CD4-positive, alpha-beta memory T cell (primary cell): ENCODE measurements at regions not wholly inside any gene's neighbourhood (a gene's known extent, or its start where the extent isn't known, plus 50 kb on each side); places are given as distances from the start of the nearest gene placed in this dataset.
A peak's percentile ranks its signal among the peaks of the same experiment; 100 is the strongest.
"Not testable (repeated sequence)": the region's sequence is repeated elsewhere in the genome, so short reads cannot be mapped to it uniquely, and the experiment has no call there.

Source experiments
- CTCF ChIA-PET: fragments of 350-600 bp; sonication (Branson Sonifier 250); formaldehyde crosslinking; loops from one replicate; lab custom pipeline; 2021; ENCODE audit warnings: inconsistent platforms; ENCODE audit not compliant: partially characterized antibody; lab: Charles Lee
- POLR2A ChIA-PET: fragments of 350-600 bp; sonication (Branson Sonifier 250); formaldehyde crosslinking; loops from one replicate; lab custom pipeline; 2021; ENCODE audit not compliant: partially characterized antibody; lab: Charles Lee
- DNase-seq, 5 donors: peaks; one replicate each; pipeline versions ENCODE4 v3.0.0 to v3.0.0-alpha.2; 2020 to 2022; ENCODE audit warnings: mixed read lengths in 1 of 5
- H3K27ac ChIP-seq: one replicate; pipeline ENCODE4 v1.7.0; 2013; ENCODE audit warnings: low read depth, low read length
- H3K27me3 ChIP-seq: 2 replicates; pipeline ENCODE4 v1.7.0; 2013; ENCODE audit warnings: mild to moderate bottlenecking, low read length, moderate library complexity; ENCODE audit not compliant: insufficient read depth
- H3K36me3 ChIP-seq: 2 replicates; pipeline ENCODE4 v1.7.0; 2013; ENCODE audit warnings: mild to moderate bottlenecking, low read length, moderate library complexity; ENCODE audit not compliant: insufficient read depth
- H3K4me1 ChIP-seq: 2 replicates; pipeline ENCODE4 v1.7.0; 2013; ENCODE audit warnings: mild to moderate bottlenecking, low read length, moderate library complexity; ENCODE audit not compliant: insufficient read depth
- H3K4me3 ChIP-seq, 2 donors: one replicate each; pipeline ENCODE4 v1.7.0; 2013; ENCODE audit warnings: low read length in 2 of 2, mild to moderate bottlenecking in 1 of 2
- H3K9me3 ChIP-seq, 2 donors: one replicate each; pipeline ENCODE4 v1.7.0; 2013; ENCODE audit warnings: low read length in 2 of 2, control low read depth in 1 of 2; ENCODE audit not compliant: control insufficient read depth in 1 of 2
- H3K27ac Mint-ChIP-seq, 7 donors: one replicate each; pipeline ENCODE4 v1.8.0; 2020 to 2021; ENCODE audit warnings: mixed read lengths in 7 of 7, mild to moderate bottlenecking in 6 of 7, inconsistent platforms in 3 of 7, moderate library complexity in 3 of 7
- H3K27me3 Mint-ChIP-seq, 2 donors: one replicate each; pipeline ENCODE4 v1.8.0; 2020 to 2021; ENCODE audit warnings: mixed read lengths in 2 of 2
- H3K36me3 Mint-ChIP-seq, 2 donors: one replicate each; pipeline ENCODE4 v1.8.0; 2020 to 2021; ENCODE audit warnings: mixed read lengths in 2 of 2, inconsistent platforms in 1 of 2, mild to moderate bottlenecking in 1 of 2
- H3K4me1 Mint-ChIP-seq, 4 donors: one replicate each; pipeline ENCODE4 v1.8.0; 2020 to 2021; ENCODE audit warnings: mixed read lengths in 4 of 4, mild to moderate bottlenecking in 1 of 4
- H3K4me3 Mint-ChIP-seq, 8 donors: one replicate each; pipeline ENCODE4 v1.8.0; 2020 to 2021; ENCODE audit warnings: mixed read lengths in 8 of 8, mild to moderate bottlenecking in 7 of 8, moderate library complexity in 6 of 8, inconsistent platforms in 3 of 8
- H3K9me3 Mint-ChIP-seq, 8 donors: one replicate each; pipeline ENCODE4 v1.8.0; 2020 to 2021; ENCODE audit warnings: mixed read lengths in 8 of 8, mild to moderate bottlenecking in 5 of 8, inconsistent platforms in 3 of 8, moderate library complexity in 1 of 8
- intact Hi-C: fragments of 100-400 bp; cut with micrococcal nuclease; formaldehyde crosslinking; loops from one replicate; pipeline ENCODE4 v1.15.1; 2023

GRCh38 chr5:12662545-12663314, 758.5 kb upstream of the CTNND2 start:
- Histone ChIP-seq H3K27ac (no peak overlapping the region), H3K4me3 (no peak overlapping the region), H3K27me3 (no peaks in the 10 kb centered on the region), H3K9me3 (no peaks in the 10 kb centered on the region), H3K4me1 (no peaks in the 10 kb centered on the region), H3K36me3 (no peaks in the 10 kb centered on the region)
- no peaks in the 10 kb centered on the region for H3K4me1 Mint-ChIP-seq
- peaks cover 2 to 41% (median 20%) of the 10 kb centered on the region in 8 donors for H3K9me3 Mint-ChIP-seq
- no peaks in the 10 kb centered on the region for H3K27me3 Mint-ChIP-seq
- POLR2A ChIA-PET = no interaction called here
- no peak overlapping the region for H3K4me3 Mint-ChIP-seq
- DNase-seq = no peak
- H3K27ac Mint-ChIP-seq = peak overlapping the region in 2 of 7 donors; percentile 8 to 69
- CTCF ChIA-PET = no interaction called here
- H3K36me3 Mint-ChIP-seq = peaks cover 0 to 4% of the 10 kb centered on the region in 2 donors
- intact Hi-C loops = no loop called here

- Histone ChIP-seq H3K4me3 (no peak overlapping the region), H3K36me3 (no peaks in the 10 kb centered on the region), H3K9me3 (no peaks in the 10 kb centered on the region), H3K27me3 (no peaks in the 10 kb centered on the region), H3K27ac (no peak overlapping the region), H3K4me1 (no peaks in the 10 kb centered on the region)
- POLR2A ChIA-PET = no interaction called here
- peaks cover 2 to 38% (median 21%) of the 10 kb centered on the region in 8 donors for H3K9me3 Mint-ChIP-seq
- CTCF ChIA-PET = no interaction called here
- peak in 1 of 5 donors; percentile 34 for DNase-seq
- intact Hi-C loops = no loop called here
- no peak overlapping the region for H3K27ac Mint-ChIP-seq
- H3K27me3 Mint-ChIP-seq = no peaks in the 10 kb centered on the region
- peaks cover 0 to 4% of the 10 kb centered on the region in 2 donors for H3K36me3 Mint-ChIP-seq
- H3K4me3 Mint-ChIP-seq = no peak overlapping the region
- H3K4me1 Mint-ChIP-seq = no peaks in the 10 kb centered on the region
Observed at GRCh38 chr5:12661617-12662370, 757.5 kb upstream of the CTNND2 start.

GRCh38 chr5:12660279-12661107, 756.2 kb upstream of the CTNND2 start:
- H3K36me3 ChIP-seq, H3K27me3 ChIP-seq, H3K27ac Mint-ChIP-seq, POLR2A ChIA-PET, H3K4me1 ChIP-seq, CTCF ChIA-PET, intact Hi-C loops, H3K27me3 Mint-ChIP-seq, H3K4me1 Mint-ChIP-seq, DNase-seq, H3K4me3 ChIP-seq, H3K9me3 ChIP-seq, H3K27ac ChIP-seq, H3K36me3 Mint-ChIP-seq, H3K4me3 Mint-ChIP-seq: not testable (repeated sequence)
- H3K9me3 Mint-ChIP-seq = peaks cover 2 to 38% (median 21%) of the 10 kb centered on the region in 8 donors

GRCh38 chr5:12659686-12660085, 755.4 kb upstream of the CTNND2 start:
- H3K9me3 Mint-ChIP-seq = peaks cover 2 to 30% (median 17%) of the 10 kb centered on the region in 8 donors
- CTCF ChIA-PET = no interaction called here

GRCh38 chr5:12658871-12659446, 754.7 kb upstream of the CTNND2 start:
- no peaks in the 10 kb centered on the region for H3K4me1 ChIP-seq
- no peak for DNase-seq
- Mint-ChIP-seq H3K36me3 (peaks cover 0 to 4% of the 10 kb centered on the region in 2 donors), H3K9me3 (peaks cover 2 to 25% (median 14%) of the 10 kb centered on the region in 8 donors), H3K27ac (no peak overlapping the region), H3K27me3 (no peaks in the 10 kb centered on the region), H3K4me3 (no peak overlapping the region), H3K4me1 (no peaks in the 10 kb centered on the region)
- H3K36me3 ChIP-seq = no peaks in the 10 kb centered on the region
- CTCF ChIA-PET = no interaction called here
- H3K4me3 ChIP-seq = no peak overlapping the region
- POLR2A ChIA-PET = no interaction called here
- intact Hi-C loops = no loop called here
- H3K27me3 ChIP-seq = no peaks in the 10 kb centered on the region
- H3K9me3 ChIP-seq = no peaks in the 10 kb centered on the region
- no peak overlapping the region for H3K27ac ChIP-seq

More at GRCh38 chr5:12659686-12660085, 755.4 kb upstream of the CTNND2 start:
- Histone ChIP-seq H3K27me3 (no peaks in the 10 kb centered on the region), H3K4me1 (no peaks in the 10 kb centered on the region), H3K4me3 (no peak overlapping the region), H3K9me3 (no peaks in the 10 kb centered on the region), H3K27ac (no peak overlapping the region), H3K36me3 (no peaks in the 10 kb centered on the region)
- H3K4me3 Mint-ChIP-seq = no peak overlapping the region
- H3K27me3 Mint-ChIP-seq = no peaks in the 10 kb centered on the region
- no peak overlapping the region for H3K27ac Mint-ChIP-seq
- POLR2A ChIA-PET = no interaction called here
- intact Hi-C loops = no loop called here
- H3K36me3 Mint-ChIP-seq = peaks cover 0 to 4% of the 10 kb centered on the region in 2 donors
- DNase-seq = no peak
- no peaks in the 10 kb centered on the region for H3K4me1 Mint-ChIP-seq

GRCh38 chr5:12657914-12658474, 753.7 kb upstream of the CTNND2 start:
- H3K9me3 ChIP-seq, DNase-seq, H3K4me1 Mint-ChIP-seq, H3K27me3 Mint-ChIP-seq, H3K4me3 ChIP-seq, H3K36me3 ChIP-seq, POLR2A ChIA-PET, intact Hi-C loops, H3K27me3 ChIP-seq, H3K27ac ChIP-seq, H3K4me3 Mint-ChIP-seq, CTCF ChIA-PET, H3K4me1 ChIP-seq, H3K36me3 Mint-ChIP-seq, H3K27ac Mint-ChIP-seq: not testable (repeated sequence)
- H3K9me3 Mint-ChIP-seq = peaks cover 2 to 20% (median 13%) of the 10 kb centered on the region in 8 donors
